GM23338 (cell line): ENCODE measurements at regions not wholly inside any gene's neighbourhood (a gene's known extent, or its start where the extent isn't known, plus 50 kb on each side); places are given as distances from the start of the nearest gene placed in this dataset.

Source experiments
- ATAC-seq: fragments of 200-7000 bp; cut with Tn5 transposase; 3 replicates; pipeline ENCODE4 v1.9.1; 2020
- DNase-seq: peaks from one replicate; pipeline ENCODE4 v3.0.0-alpha.2; 2015; ENCODE audit warnings: low spot score
- H2AFZ ChIP-seq: fragments of 200-600 bp; sonication (generic); 2 replicates; pipeline ENCODE4 v1.8.0; 2016; ENCODE audit warnings: antibody characterized with exemption, mild to moderate bottlenecking, moderate library complexity
- H3F3A ChIP-seq: fragments of 200-600 bp; sonication (generic); replicated peaks from 2 replicates; pipeline ENCODE4 v1.8.0; 2017; ENCODE audit warnings: antibody characterized with exemption, mixed run types, low read depth
- H3K27ac ChIP-seq: fragments of 200-600 bp; sonication (generic); 2 replicates; pipeline ENCODE4 v1.6.1; 2016; ENCODE audit warnings: low read depth
- H3K27me3 ChIP-seq: fragments of 200-600 bp; sonication (generic); 2 replicates; pipeline ENCODE4 v1.8.0; 2016; ENCODE audit warnings: mild to moderate bottlenecking, mixed run types, moderate library complexity; ENCODE audit not compliant: insufficient read depth
- H3K36me3 ChIP-seq: fragments of 200-600 bp; sonication (generic); 2 replicates; pipeline ENCODE4 v1.8.0; 2016; ENCODE audit warnings: mild to moderate bottlenecking; ENCODE audit not compliant: insufficient read depth
- H3K4me1 ChIP-seq: fragments of 200-600 bp; sonication (generic); 2 replicates; pipeline ENCODE4 v1.8.0; 2016; ENCODE audit warnings: mild to moderate bottlenecking, moderate library complexity; ENCODE audit not compliant: insufficient read depth
- H3K4me2 ChIP-seq: fragments of 200-600 bp; sonication (generic); 2 replicates; pipeline ENCODE4 v1.7.1; 2017; ENCODE audit warnings: mixed run types
- H3K4me3 ChIP-seq: fragments of 200-600 bp; sonication (generic); 2 replicates; pipeline ENCODE4 v1.6.1; 2016; ENCODE audit warnings: mixed run types
- H3K79me2 ChIP-seq: fragments of 200-600 bp; sonication (generic); replicated peaks from 2 replicates; pipeline ENCODE4 v1.8.0; 2017; ENCODE audit warnings: mild to moderate bottlenecking; ENCODE audit not compliant: insufficient read depth
- H3K9me2 ChIP-seq: fragments of 200-600 bp; sonication (generic); 2 replicates; pipeline ENCODE4 v1.8.0; 2017; ENCODE audit not compliant: insufficient read depth
- H4K20me1 ChIP-seq: fragments of 200-600 bp; sonication (generic); replicated peaks from 2 replicates; pipeline ENCODE4 v1.8.0; 2017; ENCODE audit warnings: mild to moderate bottlenecking; ENCODE audit not compliant: insufficient read depth
- H3K27ac Mint-ChIP-seq: 2 replicates; pipeline ENCODE4 v1.8.0; 2020; ENCODE audit warnings: inconsistent platforms, mild to moderate bottlenecking, moderate library complexity, mixed read lengths
- H3K27me3 Mint-ChIP-seq: 3 replicates; pipeline ENCODE4 v1.8.0; 2022; ENCODE audit warnings: low read depth, mild to moderate bottlenecking, moderate library complexity, mixed read lengths, inconsistent platforms; ENCODE audit not compliant: insufficient read depth, poor library complexity
- H3K36me3 Mint-ChIP-seq: 3 replicates; pipeline ENCODE4 v1.8.0; 2021; ENCODE audit warnings: low read depth, mild to moderate bottlenecking, inconsistent platforms, moderate library complexity, mixed read lengths
- H3K4me1 Mint-ChIP-seq: 3 replicates; pipeline ENCODE4 v1.8.0; 2020; ENCODE audit warnings: mild to moderate bottlenecking, inconsistent platforms, mixed read lengths
- H3K4me3 Mint-ChIP-seq: 3 replicates; pipeline ENCODE4 v1.8.0; 2021; ENCODE audit warnings: moderate library complexity, mild to moderate bottlenecking, inconsistent platforms, mixed read lengths
- H3K9me3 Mint-ChIP-seq: 3 replicates; pipeline ENCODE4 v1.8.0; 2020; ENCODE audit warnings: moderate library complexity, mild to moderate bottlenecking, inconsistent platforms, mixed read lengths
- CREB1 ChIP-seq: fragments of 250-450 bp; sonication (Bioruptor Pico); IDR thresholded peaks from 2 replicates; pipeline ENCODE4 v1.5.0; 2020; ENCODE audit warnings: low read depth, mild to moderate bottlenecking, moderate library complexity
- EZH2 ChIP-seq: fragments of 200-600 bp; sonication (generic); IDR thresholded peaks from one replicate; pipeline ENCODE4 v1.8.0; 2017; ENCODE audit warnings: antibody characterized with exemption, mild to moderate bottlenecking, low read depth; ENCODE audit not compliant: unreplicated experiment
- EZH2phosphoT487 ChIP-seq: fragments of 200-600 bp; sonication (generic); IDR thresholded peaks from one replicate; pipeline ENCODE4 v1.8.1; 2018; ENCODE audit warnings: antibody characterized with exemption; ENCODE audit not compliant: unreplicated experiment
- JUNB ChIP-seq: IDR thresholded peaks from one replicate; pipeline ENCODE4 v1.6.1; 2016; ENCODE audit warnings: antibody characterized with exemption; ENCODE audit not compliant: unreplicated experiment
- NANOG ChIP-seq: IDR thresholded peaks from 2 replicates; pipeline ENCODE4 v1.6.1; 2016; ENCODE audit warnings: antibody characterized with exemption, borderline replicate concordance
- POLR2AphosphoS5 ChIP-seq: IDR thresholded peaks from 2 replicates; pipeline ENCODE4 v1.6.1; 2016; ENCODE audit warnings: antibody characterized with exemption, low read depth
- STAT1 ChIP-seq: IDR thresholded peaks from one replicate; pipeline ENCODE4 v1.6.1; 2016; ENCODE audit warnings: antibody characterized with exemption; ENCODE audit not compliant: unreplicated experiment
- ZNF114 ChIP-seq: fragments of 250-450 bp; sonication (Bioruptor Pico); IDR thresholded peaks from 2 replicates; pipeline ENCODE4 v1.5.0; 2020; ENCODE audit warnings: mild to moderate bottlenecking, moderate library complexity
- ZNF331 ChIP-seq: fragments of 250-450 bp; sonication (Bioruptor Pico); IDR thresholded peaks from 2 replicates; pipeline ENCODE4 v1.5.0; 2020; ENCODE audit warnings: low read depth, mild to moderate bottlenecking, moderate library complexity
- TF ChIP-seq, protein P1 (sequence below): IDR thresholded peaks from one replicate; pipeline ENCODE4 v1.6.1; 2018; ENCODE audit warnings: antibody characterized with exemption; ENCODE audit not compliant: unreplicated experiment
- TF ChIP-seq, protein P2 (sequence below): IDR thresholded peaks from 2 replicates; pipeline ENCODE4 v1.6.1; 2016; ENCODE audit warnings: antibody characterized with exemption
- TF ChIP-seq, protein P3 (sequence below), 2 experiments: fragments of 200-600 bp in 1 of 2; sonication (generic) in 1 of 2; conservative IDR thresholded peaks; 2 replicates each; pipeline versions ENCODE4 v1.5.1 to v1.6.1; 2016 to 2017; ENCODE audit warnings: antibody characterized with exemption in 2 of 2, low read depth in 2 of 2, mild to moderate bottlenecking in 2 of 2, moderate library complexity in 1 of 2
- TF ChIP-seq, protein P4 (sequence below): fragments of 250-450 bp; sonication (Bioruptor Pico); IDR thresholded peaks from 2 replicates; pipeline ENCODE4 v1.5.0; 2020; ENCODE audit warnings: mild to moderate bottlenecking, moderate library complexity

DNA sequence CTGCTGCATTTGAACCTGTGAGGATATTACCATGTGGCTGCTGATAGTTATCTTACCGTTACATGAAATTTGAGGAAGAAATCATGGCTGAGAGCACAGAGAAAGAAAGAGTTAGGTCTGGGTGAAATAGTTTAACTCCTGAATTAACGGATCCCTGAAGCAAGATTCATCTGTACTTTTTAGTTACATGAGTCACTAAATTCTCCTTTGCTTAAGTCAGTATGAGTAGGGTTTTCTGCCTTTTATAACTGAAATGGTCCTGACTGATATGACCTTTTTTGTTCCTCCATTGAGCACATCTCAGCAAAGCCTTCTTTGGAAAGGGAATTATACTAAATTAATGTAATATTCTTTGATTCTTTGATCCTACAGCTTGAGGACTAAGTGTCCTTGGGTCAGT is 333.3 kb upstream of the ZFP64 start:
- H3K27ac Mint-ChIP-seq: no peak overlapping the region
- no peaks in the 10 kb centered on the region for H3K36me3 ChIP-seq
- H3F3A ChIP-seq: no peaks in the 10 kb centered on the region
- ATAC-seq (no peak), DNase-seq (no peak)
- no peaks in the 10 kb centered on the region for H3K4me1 ChIP-seq
- no peak overlapping the region for H3K27ac ChIP-seq
- no peak overlapping the region for H3K4me3 Mint-ChIP-seq
- 0 out of 3 replicates have a peak, but pooled peaks cover 8% of the 10 kb centered on the region for H3K36me3 Mint-ChIP-seq
- H2AFZ ChIP-seq: no peak overlapping the region
- no peaks in the 10 kb centered on the region for H4K20me1 ChIP-seq
- no peaks in the 10 kb centered on the region; the same call in 1 of the 2 replicates for H3K9me2 ChIP-seq
- H3K27me3 Mint-ChIP-seq: no peaks in the 10 kb centered on the region
- no peak overlapping the region for H3K4me3 ChIP-seq
- peaks cover 11% of the 10 kb centered on the region; the same call in 1 of the 3 replicates for H3K9me3 Mint-ChIP-seq
- no peak for TF ChIP-seq EZH2phosphoT487
- no peak for TF ChIP-seq JUNB
- TF ChIP-seq, protein P1, sequence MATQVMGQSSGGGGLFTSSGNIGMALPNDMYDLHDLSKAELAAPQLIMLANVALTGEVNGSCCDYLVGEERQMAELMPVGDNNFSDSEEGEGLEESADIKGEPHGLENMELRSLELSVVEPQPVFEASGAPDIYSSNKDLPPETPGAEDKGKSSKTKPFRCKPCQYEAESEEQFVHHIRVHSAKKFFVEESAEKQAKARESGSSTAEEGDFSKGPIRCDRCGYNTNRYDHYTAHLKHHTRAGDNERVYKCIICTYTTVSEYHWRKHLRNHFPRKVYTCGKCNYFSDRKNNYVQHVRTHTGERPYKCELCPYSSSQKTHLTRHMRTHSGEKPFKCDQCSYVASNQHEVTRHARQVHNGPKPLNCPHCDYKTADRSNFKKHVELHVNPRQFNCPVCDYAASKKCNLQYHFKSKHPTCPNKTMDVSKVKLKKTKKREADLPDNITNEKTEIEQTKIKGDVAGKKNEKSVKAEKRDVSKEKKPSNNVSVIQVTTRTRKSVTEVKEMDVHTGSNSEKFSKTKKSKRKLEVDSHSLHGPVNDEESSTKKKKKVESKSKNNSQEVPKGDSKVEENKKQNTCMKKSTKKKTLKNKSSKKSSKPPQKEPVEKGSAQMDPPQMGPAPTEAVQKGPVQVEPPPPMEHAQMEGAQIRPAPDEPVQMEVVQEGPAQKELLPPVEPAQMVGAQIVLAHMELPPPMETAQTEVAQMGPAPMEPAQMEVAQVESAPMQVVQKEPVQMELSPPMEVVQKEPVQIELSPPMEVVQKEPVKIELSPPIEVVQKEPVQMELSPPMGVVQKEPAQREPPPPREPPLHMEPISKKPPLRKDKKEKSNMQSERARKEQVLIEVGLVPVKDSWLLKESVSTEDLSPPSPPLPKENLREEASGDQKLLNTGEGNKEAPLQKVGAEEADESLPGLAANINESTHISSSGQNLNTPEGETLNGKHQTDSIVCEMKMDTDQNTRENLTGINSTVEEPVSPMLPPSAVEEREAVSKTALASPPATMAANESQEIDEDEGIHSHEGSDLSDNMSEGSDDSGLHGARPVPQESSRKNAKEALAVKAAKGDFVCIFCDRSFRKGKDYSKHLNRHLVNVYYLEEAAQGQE: no peak
- TF ChIP-seq CREB1 (CRISPR knock-in tag): no peak
- no peak for TF ChIP-seq POLR2AphosphoS5
- TF ChIP-seq, protein P2, sequence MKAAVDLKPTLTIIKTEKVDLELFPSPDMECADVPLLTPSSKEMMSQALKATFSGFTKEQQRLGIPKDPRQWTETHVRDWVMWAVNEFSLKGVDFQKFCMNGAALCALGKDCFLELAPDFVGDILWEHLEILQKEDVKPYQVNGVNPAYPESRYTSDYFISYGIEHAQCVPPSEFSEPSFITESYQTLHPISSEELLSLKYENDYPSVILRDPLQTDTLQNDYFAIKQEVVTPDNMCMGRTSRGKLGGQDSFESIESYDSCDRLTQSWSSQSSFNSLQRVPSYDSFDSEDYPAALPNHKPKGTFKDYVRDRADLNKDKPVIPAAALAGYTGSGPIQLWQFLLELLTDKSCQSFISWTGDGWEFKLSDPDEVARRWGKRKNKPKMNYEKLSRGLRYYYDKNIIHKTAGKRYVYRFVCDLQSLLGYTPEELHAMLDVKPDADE: no peak
- TF ChIP-seq ZNF114 (CRISPR knock-in tag): no peak
- TF ChIP-seq ZNF331 (CRISPR knock-in tag): no peak
- TF ChIP-seq NANOG: no peak
- no peak for TF ChIP-seq EZH2
- no peak for TF ChIP-seq STAT1
- TF ChIP-seq, protein P3, sequence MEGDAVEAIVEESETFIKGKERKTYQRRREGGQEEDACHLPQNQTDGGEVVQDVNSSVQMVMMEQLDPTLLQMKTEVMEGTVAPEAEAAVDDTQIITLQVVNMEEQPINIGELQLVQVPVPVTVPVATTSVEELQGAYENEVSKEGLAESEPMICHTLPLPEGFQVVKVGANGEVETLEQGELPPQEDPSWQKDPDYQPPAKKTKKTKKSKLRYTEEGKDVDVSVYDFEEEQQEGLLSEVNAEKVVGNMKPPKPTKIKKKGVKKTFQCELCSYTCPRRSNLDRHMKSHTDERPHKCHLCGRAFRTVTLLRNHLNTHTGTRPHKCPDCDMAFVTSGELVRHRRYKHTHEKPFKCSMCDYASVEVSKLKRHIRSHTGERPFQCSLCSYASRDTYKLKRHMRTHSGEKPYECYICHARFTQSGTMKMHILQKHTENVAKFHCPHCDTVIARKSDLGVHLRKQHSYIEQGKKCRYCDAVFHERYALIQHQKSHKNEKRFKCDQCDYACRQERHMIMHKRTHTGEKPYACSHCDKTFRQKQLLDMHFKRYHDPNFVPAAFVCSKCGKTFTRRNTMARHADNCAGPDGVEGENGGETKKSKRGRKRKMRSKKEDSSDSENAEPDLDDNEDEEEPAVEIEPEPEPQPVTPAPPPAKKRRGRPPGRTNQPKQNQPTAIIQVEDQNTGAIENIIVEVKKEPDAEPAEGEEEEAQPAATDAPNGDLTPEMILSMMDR (conservative IDR thresholded peaks at IDR 0.05; ENCODE audit: low read depth in 2 of 2): no peak
- TF ChIP-seq, protein P4, sequence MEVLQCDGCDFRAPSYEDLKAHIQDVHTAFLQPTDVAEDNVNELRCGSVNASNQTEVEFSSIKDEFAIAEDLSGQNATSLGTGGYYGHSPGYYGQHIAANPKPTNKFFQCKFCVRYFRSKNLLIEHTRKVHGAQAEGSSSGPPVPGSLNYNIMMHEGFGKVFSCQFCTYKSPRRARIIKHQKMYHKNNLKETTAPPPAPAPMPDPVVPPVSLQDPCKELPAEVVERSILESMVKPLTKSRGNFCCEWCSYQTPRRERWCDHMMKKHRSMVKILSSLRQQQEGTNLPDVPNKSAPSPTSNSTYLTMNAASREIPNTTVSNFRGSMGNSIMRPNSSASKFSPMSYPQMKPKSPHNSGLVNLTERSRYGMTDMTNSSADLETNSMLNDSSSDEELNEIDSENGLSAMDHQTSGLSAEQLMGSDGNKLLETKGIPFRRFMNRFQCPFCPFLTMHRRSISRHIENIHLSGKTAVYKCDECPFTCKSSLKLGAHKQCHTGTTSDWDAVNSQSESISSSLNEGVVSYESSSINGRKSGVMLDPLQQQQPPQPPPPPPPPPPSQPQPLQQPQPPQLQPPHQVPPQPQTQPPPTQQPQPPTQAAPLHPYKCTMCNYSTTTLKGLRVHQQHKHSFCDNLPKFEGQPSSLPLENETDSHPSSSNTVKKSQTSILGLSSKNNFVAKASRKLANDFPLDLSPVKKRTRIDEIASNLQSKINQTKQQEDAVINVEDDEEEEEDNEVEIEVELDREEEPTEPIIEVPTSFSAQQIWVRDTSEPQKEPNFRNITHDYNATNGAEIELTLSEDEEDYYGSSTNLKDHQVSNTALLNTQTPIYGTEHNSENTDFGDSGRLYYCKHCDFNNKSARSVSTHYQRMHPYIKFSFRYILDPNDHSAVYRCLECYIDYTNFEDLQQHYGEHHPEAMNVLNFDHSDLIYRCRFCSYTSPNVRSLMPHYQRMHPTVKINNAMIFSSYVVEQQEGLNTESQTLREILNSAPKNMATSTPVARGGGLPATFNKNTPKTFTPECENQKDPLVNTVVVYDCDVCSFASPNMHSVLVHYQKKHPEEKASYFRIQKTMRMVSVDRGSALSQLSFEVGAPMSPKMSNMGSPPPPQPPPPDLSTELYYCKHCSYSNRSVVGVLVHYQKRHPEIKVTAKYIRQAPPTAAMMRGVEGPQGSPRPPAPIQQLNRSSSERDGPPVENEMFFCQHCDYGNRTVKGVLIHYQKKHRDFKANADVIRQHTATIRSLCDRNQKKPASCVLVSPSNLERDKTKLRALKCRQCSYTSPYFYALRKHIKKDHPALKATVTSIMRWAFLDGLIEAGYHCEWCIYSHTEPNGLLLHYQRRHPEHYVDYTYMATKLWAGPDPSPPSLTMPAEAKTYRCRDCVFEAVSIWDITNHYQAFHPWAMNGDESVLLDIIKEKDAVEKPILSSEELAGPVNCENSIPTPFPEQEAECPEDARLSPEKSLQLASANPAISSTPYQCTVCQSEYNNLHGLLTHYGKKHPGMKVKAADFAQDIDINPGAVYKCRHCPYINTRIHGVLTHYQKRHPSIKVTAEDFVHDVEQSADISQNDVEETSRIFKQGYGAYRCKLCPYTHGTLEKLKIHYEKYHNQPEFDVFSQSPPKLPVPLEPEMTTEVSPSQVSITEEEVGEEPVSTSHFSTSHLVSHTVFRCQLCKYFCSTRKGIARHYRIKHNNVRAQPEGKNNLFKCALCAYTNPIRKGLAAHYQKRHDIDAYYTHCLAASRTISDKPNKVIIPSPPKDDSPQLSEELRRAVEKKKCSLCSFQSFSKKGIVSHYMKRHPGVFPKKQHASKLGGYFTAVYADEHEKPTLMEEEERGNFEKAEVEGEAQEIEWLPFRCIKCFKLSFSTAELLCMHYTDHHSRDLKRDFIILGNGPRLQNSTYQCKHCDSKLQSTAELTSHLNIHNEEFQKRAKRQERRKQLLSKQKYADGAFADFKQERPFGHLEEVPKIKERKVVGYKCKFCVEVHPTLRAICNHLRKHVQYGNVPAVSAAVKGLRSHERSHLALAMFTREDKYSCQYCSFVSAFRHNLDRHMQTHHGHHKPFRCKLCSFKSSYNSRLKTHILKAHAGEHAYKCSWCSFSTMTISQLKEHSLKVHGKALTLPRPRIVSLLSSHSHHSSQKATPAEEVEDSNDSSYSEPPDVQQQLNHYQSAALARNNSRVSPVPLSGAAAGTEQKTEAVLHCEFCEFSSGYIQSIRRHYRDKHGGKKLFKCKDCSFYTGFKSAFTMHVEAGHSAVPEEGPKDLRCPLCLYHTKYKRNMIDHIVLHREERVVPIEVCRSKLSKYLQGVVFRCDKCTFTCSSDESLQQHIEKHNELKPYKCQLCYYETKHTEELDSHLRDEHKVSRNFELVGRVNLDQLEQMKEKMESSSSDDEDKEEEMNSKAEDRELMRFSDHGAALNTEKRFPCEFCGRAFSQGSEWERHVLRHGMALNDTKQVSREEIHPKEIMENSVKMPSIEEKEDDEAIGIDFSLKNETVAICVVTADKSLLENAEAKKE: no peak
- H3K4me1 Mint-ChIP-seq: no peaks in the 10 kb centered on the region
- H3K4me2 ChIP-seq: no peak overlapping the region
- H3K27me3 ChIP-seq: no peaks in the 10 kb centered on the region
- no peaks in the 10 kb centered on the region for H3K79me2 ChIP-seq
